ENCODE measurements at regions not wholly inside any gene's neighbourhood (a gene's known extent, or its start where the extent isn't known, plus 50 kb on each side); places are given as distances from the start of the nearest gene placed in this dataset.

DNA sequence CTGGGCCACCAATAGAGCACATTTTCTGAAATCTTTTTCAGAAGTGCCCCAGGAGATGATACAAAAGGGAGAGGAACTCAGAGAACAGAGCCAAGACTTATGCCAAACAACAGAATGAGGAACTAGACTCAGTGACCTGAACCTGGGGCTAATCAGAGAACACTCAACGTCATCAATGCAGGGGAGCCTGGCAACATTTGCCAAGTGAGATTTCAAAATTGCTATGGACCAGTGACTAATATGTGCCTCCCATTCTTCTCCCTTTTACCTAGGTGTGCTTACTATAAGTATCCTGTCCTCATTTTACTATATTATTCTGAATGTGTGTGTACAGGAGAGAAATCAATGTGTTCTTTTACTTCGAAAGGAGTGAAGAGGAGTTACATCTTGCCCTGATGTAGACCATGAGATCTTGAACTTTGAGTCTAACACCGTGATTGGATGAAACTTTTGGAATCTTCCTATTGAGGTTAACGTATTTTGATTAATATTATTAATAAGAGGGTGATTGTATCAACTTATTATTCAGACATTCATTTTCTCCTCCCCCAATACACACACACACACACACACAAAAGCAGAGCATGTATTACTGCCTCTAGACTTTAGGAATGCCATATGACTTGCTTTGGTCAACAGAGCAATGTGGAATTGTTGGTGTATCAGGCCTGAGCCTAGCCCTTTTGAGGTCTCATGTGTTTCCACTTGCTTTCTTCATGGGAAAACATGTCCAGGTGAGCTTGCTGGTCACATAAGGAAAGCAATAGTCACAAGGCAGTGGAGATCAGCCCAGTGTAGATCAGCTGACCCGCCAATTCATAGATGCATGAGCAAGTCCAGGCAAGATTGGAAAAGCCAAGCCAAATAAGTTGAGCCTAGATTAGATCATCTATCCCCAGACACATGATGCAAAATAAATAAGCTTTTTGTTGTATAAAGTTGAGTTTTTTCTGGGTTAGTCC is 80.3 kb upstream of the ETS2 start:
- in situ Hi-C loops (cut with MboI): no loop called here
- POLR2A ChIA-PET: no interaction called here

DNA sequence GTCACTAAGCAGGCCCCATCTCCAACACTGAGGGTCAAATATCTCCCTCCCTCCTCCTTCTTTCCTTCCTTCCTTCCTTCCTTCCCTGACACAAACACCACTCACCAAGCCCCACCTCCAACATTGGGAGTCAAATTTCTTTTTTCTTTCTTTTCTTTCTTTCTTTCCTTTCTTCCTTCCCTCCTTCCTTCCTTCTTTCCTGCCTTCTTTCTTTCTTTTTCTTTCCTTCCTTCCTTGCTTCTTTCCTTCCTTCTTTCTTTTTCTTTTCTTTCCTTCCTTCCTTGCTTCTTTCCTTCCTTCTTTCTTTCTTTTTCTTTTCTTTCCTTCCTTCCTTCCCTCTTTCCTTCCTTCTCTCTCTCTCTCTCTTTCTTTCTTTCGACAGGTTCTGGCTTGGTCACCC is 79.2 kb upstream of the ETS2 start:
- Histone ChIP-seq H4K20me1 (replicated peaks; ENCODE audit: control insufficient read depth, insufficient read depth, low read length) (no peaks in the 10 kb centered on the region), H3K27ac (ENCODE audit: extremely low read depth, low read depth, low read length) (no peak overlapping the region), H3K79me2 (ENCODE audit: control insufficient read depth, insufficient read depth, low read length) (no peaks in the 10 kb centered on the region), H3K9me3 (replicated peaks; ENCODE audit: control insufficient read depth, insufficient read depth, low read depth, low read length) (0 out of 2 replicates have a peak, but pooled peaks cover 2% of the 10 kb centered on the region), H3K36me3 (ENCODE audit: control insufficient read depth, insufficient read depth, low read length) (no peaks in the 10 kb centered on the region), H3K4me2 (ENCODE audit: insufficient read depth, low read length) (no peak overlapping the region), H3K4me3 (no peak overlapping the region), H3K9me1 (ENCODE audit: control insufficient read depth, insufficient read depth, low read length) (no peaks in the 10 kb centered on the region), H3K9ac (ENCODE audit: insufficient read depth in 1 of 2, low read depth in 2 of 2, low read length in 2 of 2) (no peak overlapping the region), H2AFZ (ENCODE audit: low read depth, low read length) (no peak overlapping the region), H3K4me1 (replicated peaks in 1 of 2; ENCODE audit: control insufficient read depth in 2 of 2, insufficient read depth in 2 of 2, low read length in 2 of 2) (no peaks in the 10 kb centered on the region), H3K27me3 (ENCODE audit: control insufficient read depth in 2 of 2, insufficient read depth in 2 of 2, low read length in 2 of 2) (peaks cover 8 to 11% of the 10 kb centered on the region in 2 experiments; a peak in 4 of 5 replicates)
- FAIRE-seq (no peak), ATAC-seq (no peak), DNase-seq (ENCODE audit: extremely low read depth in 1 of 4, low spot score in 3 of 4) (no peak)
- 0% methylated on average over 1 of the region's 1 CpG for WGBS (ENCODE audit: insufficient coverage, low coverage, missing lambda C conversion rate)
- in situ Hi-C loops (cut with MboI) (no loop called here), intact Hi-C loops (cut with micrococcal nuclease) (no loop called here)
- ChIA-PET CTCF (ENCODE audit: low intra/inter-chr PET ratio) (no interaction called here), POLR2A (no interaction called here)
- no TSS peak for BruUV-seq (replicated peaks)
- TF ChIP-seq, protein P1, sequence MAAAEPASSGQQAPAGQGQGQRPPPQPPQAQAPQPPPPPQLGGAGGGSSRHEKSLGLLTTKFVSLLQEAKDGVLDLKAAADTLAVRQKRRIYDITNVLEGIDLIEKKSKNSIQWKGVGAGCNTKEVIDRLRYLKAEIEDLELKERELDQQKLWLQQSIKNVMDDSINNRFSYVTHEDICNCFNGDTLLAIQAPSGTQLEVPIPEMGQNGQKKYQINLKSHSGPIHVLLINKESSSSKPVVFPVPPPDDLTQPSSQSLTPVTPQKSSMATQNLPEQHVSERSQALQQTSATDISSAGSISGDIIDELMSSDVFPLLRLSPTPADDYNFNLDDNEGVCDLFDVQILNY (CRISPR knock-in tag; IDR thresholded peaks at IDR 0.05): no peak
- TF ChIP-seq, protein P2, sequence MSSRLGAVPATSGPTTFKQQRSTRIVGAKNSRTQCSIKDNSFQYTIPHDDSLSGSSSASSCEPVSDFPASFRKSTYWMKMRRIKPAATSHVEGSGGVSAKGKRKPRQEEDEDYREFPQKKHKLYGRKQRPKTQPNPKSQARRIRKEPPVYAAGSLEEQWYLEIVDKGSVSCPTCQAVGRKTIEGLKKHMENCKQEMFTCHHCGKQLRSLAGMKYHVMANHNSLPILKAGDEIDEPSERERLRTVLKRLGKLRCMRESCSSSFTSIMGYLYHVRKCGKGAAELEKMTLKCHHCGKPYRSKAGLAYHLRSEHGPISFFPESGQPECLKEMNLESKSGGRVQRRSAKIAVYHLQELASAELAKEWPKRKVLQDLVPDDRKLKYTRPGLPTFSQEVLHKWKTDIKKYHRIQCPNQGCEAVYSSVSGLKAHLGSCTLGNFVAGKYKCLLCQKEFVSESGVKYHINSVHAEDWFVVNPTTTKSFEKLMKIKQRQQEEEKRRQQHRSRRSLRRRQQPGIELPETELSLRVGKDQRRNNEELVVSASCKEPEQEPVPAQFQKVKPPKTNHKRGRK (tag; IDR thresholded peaks at IDR 0.05): peak; percentile 81

More for the DNA sequence above, 80.3 kb upstream of the ETS2 start:
- FAIRE-seq (no peak), DNase-seq (ENCODE audit: extremely low read depth in 1 of 4, low spot score in 3 of 4) (no peak), ATAC-seq (no peak)
- Histone ChIP-seq H3K27ac (ENCODE audit: extremely low read depth, low read depth, low read length) (no peak overlapping the region), H3K79me2 (ENCODE audit: control insufficient read depth, insufficient read depth, low read length) (no peaks in the 10 kb centered on the region), H3K9ac (ENCODE audit: insufficient read depth in 1 of 2, low read depth in 2 of 2, low read length in 2 of 2) (no peak overlapping the region), H3K36me3 (ENCODE audit: control insufficient read depth, insufficient read depth, low read length) (no peaks in the 10 kb centered on the region), H3K4me3 (no peak overlapping the region), H3K27me3 (ENCODE audit: control insufficient read depth in 2 of 2, insufficient read depth in 2 of 2, low read length in 2 of 2) (peaks cover 14 to 15% of the 10 kb centered on the region in 2 experiments; a peak in 4 of 5 replicates), H2AFZ (ENCODE audit: low read depth, low read length) (no peak overlapping the region), H3K4me1 (replicated peaks in 1 of 2; ENCODE audit: control insufficient read depth in 2 of 2, insufficient read depth in 2 of 2, low read length in 2 of 2) (no peaks in the 10 kb centered on the region), H3K9me3 (replicated peaks; ENCODE audit: control insufficient read depth, insufficient read depth, low read depth, low read length) (0 out of 2 replicates have a peak, but pooled peaks cover 2% of the 10 kb centered on the region), H3K9me1 (ENCODE audit: control insufficient read depth, insufficient read depth, low read length) (no peaks in the 10 kb centered on the region), H3K4me2 (ENCODE audit: insufficient read depth, low read length) (no peak overlapping the region), H4K20me1 (replicated peaks; ENCODE audit: control insufficient read depth, insufficient read depth, low read length) (no peaks in the 10 kb centered on the region)
- CTCF ChIA-PET (ENCODE audit: low intra/inter-chr PET ratio): no interaction called here
- intact Hi-C loops (cut with micrococcal nuclease): no loop called here
- TF ChIP-seq CBX5 (IDR thresholded peaks at IDR 0.05; ENCODE audit: borderline replicate concordance, low read depth) (0 out of 2 replicates have a peak, but pooled peaks have one; percentile 42), ZNF584 (CRISPR knock-in tag; IDR thresholded peaks at IDR 0.05; ENCODE audit: low read depth) (peak; percentile 100)
- TF ChIP-seq, protein P3, sequence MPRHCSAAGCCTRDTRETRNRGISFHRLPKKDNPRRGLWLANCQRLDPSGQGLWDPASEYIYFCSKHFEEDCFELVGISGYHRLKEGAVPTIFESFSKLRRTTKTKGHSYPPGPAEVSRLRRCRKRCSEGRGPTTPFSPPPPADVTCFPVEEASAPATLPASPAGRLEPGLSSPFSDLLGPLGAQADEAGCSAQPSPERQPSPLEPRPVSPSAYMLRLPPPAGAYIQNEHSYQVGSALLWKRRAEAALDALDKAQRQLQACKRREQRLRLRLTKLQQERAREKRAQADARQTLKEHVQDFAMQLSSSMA (CRISPR knock-in tag; IDR thresholded peaks at IDR 0.05): no peak
- BruUV-seq (replicated peaks): no TSS peak
- WGBS (ENCODE audit: insufficient coverage, low coverage, missing lambda C conversion rate): 2% methylated on average over 5 of the region's 5 CpGs
